H9 (cell line): ENCODE measurements at regions not wholly inside any gene's neighbourhood (a gene's known extent, or its start where the extent isn't known, plus 50 kb on each side); places are given as distances from the start of the nearest gene placed in this dataset.

ENCODE experiments used
- DNase-seq: peaks from one replicate; pipeline ENCODE4 v3.0.0-alpha.2; 2017
- H2AFZ ChIP-seq: one replicate; pipeline ENCODE4 v1.6.1; 2013; ENCODE audit warnings: mild to moderate bottlenecking, low read length, control low read depth, moderate library complexity
- H2AK5ac ChIP-seq: 2 replicates; pipeline ENCODE4 v1.6.1; 2013; ENCODE audit warnings: low read length, control low read depth, mixed read lengths; ENCODE audit not compliant: insufficient read length
- H2BK120ac ChIP-seq: one replicate; pipeline ENCODE4 v1.6.1; 2013; ENCODE audit warnings: low read depth, mild to moderate bottlenecking, low read length, control low read depth, inconsistent platforms; ENCODE audit not compliant: poor library complexity, severe bottlenecking
- H2BK12ac ChIP-seq: 2 replicates; pipeline ENCODE4 v1.6.1; 2013; ENCODE audit warnings: low read length, control low read depth, mixed read lengths, low read depth; ENCODE audit not compliant: insufficient read length
- H2BK15ac ChIP-seq: 2 replicates; pipeline ENCODE4 v1.6.1; 2013; ENCODE audit warnings: low read depth, low read length, control low read depth
- H2BK20ac ChIP-seq: one replicate; pipeline ENCODE4 v1.6.1; 2013; ENCODE audit warnings: low read depth, mild to moderate bottlenecking, low read length, control low read depth, inconsistent platforms; ENCODE audit not compliant: poor library complexity, severe bottlenecking
- H2BK5ac ChIP-seq: 2 replicates; pipeline ENCODE4 v1.6.1; 2013; ENCODE audit warnings: low read length, control low read depth, mixed read lengths; ENCODE audit not compliant: insufficient read length
- H3K14ac ChIP-seq: 2 replicates; pipeline ENCODE4 v1.6.1; 2013; ENCODE audit warnings: low read length, control low read depth; ENCODE audit not compliant: insufficient read depth
- H3K18ac ChIP-seq: 2 replicates; pipeline ENCODE4 v1.6.1; 2013; ENCODE audit warnings: low read depth, mild to moderate bottlenecking, mixed read lengths, low read length, control low read depth; ENCODE audit not compliant: insufficient read length
- H3K23ac ChIP-seq: 2 replicates; pipeline ENCODE4 v1.6.1; 2013; ENCODE audit warnings: low read length, control low read depth, mixed read lengths, low read depth; ENCODE audit not compliant: insufficient read length
- H3K23me2 ChIP-seq: 2 replicates; pipeline ENCODE4 v1.6.1; 2013; ENCODE audit warnings: low read depth, mild to moderate bottlenecking, mixed read lengths, low read length, control low read depth; ENCODE audit not compliant: insufficient read length, poor library complexity, severe bottlenecking
- H3K27ac ChIP-seq: 2 replicates; pipeline ENCODE4 v1.5.1; 2013; ENCODE audit warnings: low read length, control low read depth, mixed read lengths, low read depth; ENCODE audit not compliant: insufficient read length
- H3K27me3 ChIP-seq: 2 replicates; pipeline ENCODE4 v1.6.1; 2013; ENCODE audit warnings: low read length, control low read depth, inconsistent platforms; ENCODE audit not compliant: insufficient read depth
- H3K4ac ChIP-seq: 2 replicates; pipeline ENCODE4 v1.6.1; 2013; ENCODE audit warnings: low read depth, mild to moderate bottlenecking, control low read depth, inconsistent platforms, low read length, moderate library complexity
- H3K4me1 ChIP-seq: 2 replicates; pipeline ENCODE4 v1.6.1; 2013; ENCODE audit warnings: low read length, control low read depth, inconsistent platforms; ENCODE audit not compliant: insufficient read depth
- H3K4me2 ChIP-seq: 2 replicates; pipeline ENCODE4 v1.6.1; 2013; ENCODE audit warnings: low read length, control low read depth, mixed read lengths; ENCODE audit not compliant: insufficient read length, insufficient read depth
- H3K56ac ChIP-seq: 2 replicates; pipeline ENCODE4 v1.6.1; 2013; ENCODE audit warnings: low read depth, mild to moderate bottlenecking, mixed read lengths, low read length, control low read depth; ENCODE audit not compliant: insufficient read length
- H3K79me1 ChIP-seq: 2 replicates; pipeline ENCODE4 v1.6.1; 2013; ENCODE audit warnings: low read depth, mild to moderate bottlenecking, moderate library complexity, low read length, control low read depth, inconsistent platforms; ENCODE audit not compliant: insufficient read depth, poor library complexity, severe bottlenecking
- H3K79me2 ChIP-seq: 2 replicates; pipeline ENCODE4 v1.6.1; 2013; ENCODE audit warnings: low read length, control low read depth, inconsistent platforms; ENCODE audit not compliant: insufficient read depth
- H3K9ac ChIP-seq: 2 replicates; pipeline ENCODE4 v1.6.1; 2013; ENCODE audit warnings: low read length, control low read depth, mixed read lengths; ENCODE audit not compliant: insufficient read length; ENCODE audit errors: extremely low read depth
- H3K9me3 ChIP-seq: one replicate; pipeline ENCODE4 v1.6.1; 2013; ENCODE audit warnings: low read depth, low read length, inconsistent platforms; ENCODE audit not compliant: control insufficient read depth
- H3T11ph ChIP-seq: one replicate; pipeline ENCODE4 v1.6.1; 2013; ENCODE audit warnings: mild to moderate bottlenecking, low read length, control low read depth, inconsistent platforms
- H4K20me1 ChIP-seq: one replicate; pipeline ENCODE4 v1.6.1; 2013; ENCODE audit not compliant: control insufficient read depth, insufficient read length, insufficient read depth
- H4K5ac ChIP-seq: 2 replicates; pipeline ENCODE4 v1.6.1; 2013; ENCODE audit warnings: low read depth, mild to moderate bottlenecking, mixed read lengths, low read length, control low read depth; ENCODE audit not compliant: insufficient read length
- H4K8ac ChIP-seq: replicated peaks from 2 replicates; pipeline ENCODE4 v1.6.1; 2013; ENCODE audit warnings: low read length, control low read depth, mixed read lengths, low read depth; ENCODE audit not compliant: insufficient read length
- H4K91ac ChIP-seq: 2 replicates; pipeline ENCODE4 v1.6.1; 2013; ENCODE audit warnings: low read depth, mild to moderate bottlenecking, moderate library complexity, mixed read lengths, low read length, control low read depth; ENCODE audit not compliant: insufficient read length
- H3K27ac Mint-ChIP-seq, 3 experiments: 2 replicates in 2 of 3; 3 replicates in 1 of 3; pipeline ENCODE4 v1.8.0; 2020 to 2021; ENCODE audit warnings: mixed read lengths in 3 of 3, mild to moderate bottlenecking in 1 of 3, moderate library complexity in 1 of 3
- H3K27me3 Mint-ChIP-seq: 2 replicates; pipeline ENCODE4 v1.8.0; 2021; ENCODE audit warnings: low read depth, mild to moderate bottlenecking, moderate library complexity, mixed read lengths
- H3K36me3 Mint-ChIP-seq, 3 experiments: 2 replicates in 2 of 3; 3 replicates in 1 of 3; pipeline ENCODE4 v1.8.0; 2020 to 2021; ENCODE audit warnings: low read depth in 3 of 3, mixed read lengths in 3 of 3; ENCODE audit not compliant: insufficient read depth in 1 of 3
- H3K4me1 Mint-ChIP-seq, 2 experiments: 2 replicates each; pipeline ENCODE4 v1.8.0; 2020; ENCODE audit warnings: mixed read lengths in 2 of 2
- H3K4me3 Mint-ChIP-seq, 2 experiments: 2 replicates in 1 of 2; 3 replicates in 1 of 2; pipeline ENCODE4 v1.8.0; 2020 to 2021; ENCODE audit warnings: mild to moderate bottlenecking in 2 of 2, mixed read lengths in 2 of 2, moderate library complexity in 1 of 2
- H3K9me3 Mint-ChIP-seq, 2 experiments: 2 replicates in 1 of 2; 3 replicates in 1 of 2; pipeline ENCODE4 v1.8.0; 2020; ENCODE audit warnings: mild to moderate bottlenecking in 2 of 2, mixed read lengths in 2 of 2, moderate library complexity in 1 of 2
- WGBS: extraction: QIAGEN DNeasy Blood & Tissue Kit; methylation state at CpG from one replicate; pipeline ENCODE4 v1.1.7; 2013; ENCODE audit warnings: missing lambda C conversion rate, low lambda C conversion rate, mixed read lengths; ENCODE audit not compliant: insufficient read length; ENCODE audit errors: extremely low coverage; 5-methylcytosine and 5-hydroxymethylcytosine counted together
- TF ChIP-seq, protein P1 (sequence below): fragments of 200-600 bp; sonication (generic); conservative IDR thresholded peaks from 3 replicates; pipeline ENCODE4 v1.8.0; 2021; ENCODE audit warnings: antibody characterized with exemption, mild to moderate bottlenecking

DNA sequence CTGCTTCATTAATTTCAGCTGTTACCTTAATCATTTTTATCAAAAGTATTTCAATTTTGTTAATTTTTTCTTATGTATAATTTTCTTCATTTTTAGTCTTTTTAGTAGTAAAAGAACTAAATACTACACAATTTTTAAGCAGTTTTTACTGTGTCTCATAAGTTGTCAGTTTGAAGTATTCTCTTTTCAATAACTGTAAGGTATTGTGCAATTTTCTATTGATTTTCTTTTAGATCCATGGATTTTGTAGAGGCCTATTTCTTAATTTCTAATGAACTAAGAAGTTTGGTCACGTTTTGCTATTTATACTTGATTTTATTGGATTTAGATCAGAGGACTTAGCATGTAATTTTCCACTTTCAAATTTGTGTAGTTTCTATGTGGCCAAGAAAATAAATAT is 207.7 kb upstream of the PRR16 start:
- Histone ChIP-seq H2BK120ac (no peak overlapping the region), H3K14ac (no peak overlapping the region), H4K5ac (no peak overlapping the region), H3K27ac (no peak overlapping the region), H3K27me3 (no peaks in the 10 kb centered on the region), H3K9ac (no peak overlapping the region), H2BK20ac (no peak overlapping the region), H2BK12ac (no peak overlapping the region), H2BK15ac (no peak overlapping the region), H4K8ac (no peak overlapping the region), H2BK5ac (no peak overlapping the region), H3T11ph (no peak overlapping the region), H3K4ac (no peak overlapping the region), H3K18ac (no peak overlapping the region), H2AFZ (no peak overlapping the region), H3K56ac (no peak overlapping the region), H3K23ac (no peak overlapping the region), H3K4me1 (no peaks in the 10 kb centered on the region), H3K79me1 (no peaks in the 10 kb centered on the region), H3K79me2 (no peaks in the 10 kb centered on the region), H4K20me1 (no peaks in the 10 kb centered on the region), H4K91ac (no peak overlapping the region), H3K9me3 (no peaks in the 10 kb centered on the region), H2AK5ac (no peak overlapping the region), H3K23me2 (no peaks in the 10 kb centered on the region), H3K4me2 (no peak overlapping the region)
- Mint-ChIP-seq H3K4me1 (peaks cover 17 to 18% of the 10 kb centered on the region in 2 experiments), H3K4me3 (no peak overlapping the region), H3K27me3 (no peaks in the 10 kb centered on the region), H3K36me3 (no peaks in the 10 kb centered on the region), H3K27ac (no peak overlapping the region), H3K9me3 (no peaks in the 10 kb centered on the region)
- TF ChIP-seq, protein P1, sequence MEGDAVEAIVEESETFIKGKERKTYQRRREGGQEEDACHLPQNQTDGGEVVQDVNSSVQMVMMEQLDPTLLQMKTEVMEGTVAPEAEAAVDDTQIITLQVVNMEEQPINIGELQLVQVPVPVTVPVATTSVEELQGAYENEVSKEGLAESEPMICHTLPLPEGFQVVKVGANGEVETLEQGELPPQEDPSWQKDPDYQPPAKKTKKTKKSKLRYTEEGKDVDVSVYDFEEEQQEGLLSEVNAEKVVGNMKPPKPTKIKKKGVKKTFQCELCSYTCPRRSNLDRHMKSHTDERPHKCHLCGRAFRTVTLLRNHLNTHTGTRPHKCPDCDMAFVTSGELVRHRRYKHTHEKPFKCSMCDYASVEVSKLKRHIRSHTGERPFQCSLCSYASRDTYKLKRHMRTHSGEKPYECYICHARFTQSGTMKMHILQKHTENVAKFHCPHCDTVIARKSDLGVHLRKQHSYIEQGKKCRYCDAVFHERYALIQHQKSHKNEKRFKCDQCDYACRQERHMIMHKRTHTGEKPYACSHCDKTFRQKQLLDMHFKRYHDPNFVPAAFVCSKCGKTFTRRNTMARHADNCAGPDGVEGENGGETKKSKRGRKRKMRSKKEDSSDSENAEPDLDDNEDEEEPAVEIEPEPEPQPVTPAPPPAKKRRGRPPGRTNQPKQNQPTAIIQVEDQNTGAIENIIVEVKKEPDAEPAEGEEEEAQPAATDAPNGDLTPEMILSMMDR = no peak
- no CpG with 5 or more reads among the region's 1 CpG for WGBS
- DNase-seq = no peak
